ENCODE measurements at regions not wholly inside any gene's neighbourhood (a gene's known extent, or its start where the extent isn't known, plus 50 kb on each side); places are given as distances from the start of the nearest gene placed in this dataset.

DNA sequence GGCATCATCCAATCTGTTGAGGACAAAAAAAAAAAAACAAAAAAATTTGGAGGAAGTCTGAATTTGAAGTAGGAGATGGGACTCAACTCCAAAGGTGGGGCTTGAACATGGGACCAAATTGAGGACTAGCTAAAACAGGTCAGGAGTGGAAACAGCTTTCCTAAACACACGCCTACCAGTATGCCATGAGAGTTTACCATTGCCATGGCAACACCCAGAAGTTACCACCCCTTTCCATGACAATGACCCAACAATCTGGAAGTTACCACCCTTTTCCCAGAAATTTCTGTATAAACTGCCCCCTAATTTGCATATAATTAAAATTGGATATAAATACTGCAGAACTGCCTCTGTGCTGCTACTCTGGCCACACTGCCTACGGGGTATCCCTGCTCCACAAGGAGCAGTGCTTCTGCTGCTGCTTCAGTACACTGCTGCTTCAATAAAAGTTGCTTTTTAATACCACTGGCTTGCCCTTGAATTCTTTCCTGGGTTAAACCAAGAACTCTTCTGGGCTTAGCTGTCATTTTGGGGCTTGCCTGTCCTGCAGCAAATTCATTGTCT lies 73.3 kb upstream of the FSIP2 start (continued):
- TF ChIP-seq PATZ1 (CRISPR knock-in tag; IDR thresholded peaks at IDR 0.05; ENCODE audit: borderline replicate concordance) = no peak
- TF ChIP-seq TCF4 (CRISPR knock-in tag; IDR thresholded peaks at IDR 0.05; ENCODE audit: borderline replicate concordance) = no peak
- TF ChIP-seq PPARA (CRISPR knock-in tag; IDR thresholded peaks at IDR 0.05; ENCODE audit: borderline replicate concordance) = no peak

GRCh38 chr2:185667452-185667851 lies 71.2 kb upstream of the FSIP2 start:
- TF ChIP-seq TOX (CRISPR knock-in tag; IDR thresholded peaks at IDR 0.05; ENCODE audit: borderline replicate concordance) = no peak
- no peak for TF ChIP-seq ISL1 (CRISPR knock-in tag; IDR thresholded peaks at IDR 0.05)
- TF ChIP-seq ESRRG (CRISPR knock-in tag; IDR thresholded peaks at IDR 0.05) = no peak
- TF ChIP-seq, protein P1, sequence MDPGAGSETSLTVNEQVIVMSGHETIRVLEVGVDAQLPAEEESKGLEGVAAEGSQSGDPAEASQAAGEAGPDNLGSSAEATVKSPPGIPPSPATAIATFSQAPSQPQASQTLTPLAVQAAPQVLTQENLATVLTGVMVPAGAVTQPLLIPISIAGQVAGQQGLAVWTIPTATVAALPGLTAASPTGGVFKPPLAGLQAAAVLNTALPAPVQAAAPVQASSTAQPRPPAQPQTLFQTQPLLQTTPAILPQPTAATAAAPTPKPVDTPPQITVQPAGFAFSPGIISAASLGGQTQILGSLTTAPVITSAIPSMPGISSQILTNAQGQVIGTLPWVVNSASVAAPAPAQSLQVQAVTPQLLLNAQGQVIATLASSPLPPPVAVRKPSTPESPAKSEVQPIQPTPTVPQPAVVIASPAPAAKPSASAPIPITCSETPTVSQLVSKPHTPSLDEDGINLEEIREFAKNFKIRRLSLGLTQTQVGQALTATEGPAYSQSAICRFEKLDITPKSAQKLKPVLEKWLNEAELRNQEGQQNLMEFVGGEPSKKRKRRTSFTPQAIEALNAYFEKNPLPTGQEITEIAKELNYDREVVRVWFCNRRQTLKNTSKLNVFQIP (CRISPR knock-in tag; IDR thresholded peaks at IDR 0.05; ENCODE audit: borderline replicate concordance, low read depth) = no peak
- TF ChIP-seq, protein P2, sequence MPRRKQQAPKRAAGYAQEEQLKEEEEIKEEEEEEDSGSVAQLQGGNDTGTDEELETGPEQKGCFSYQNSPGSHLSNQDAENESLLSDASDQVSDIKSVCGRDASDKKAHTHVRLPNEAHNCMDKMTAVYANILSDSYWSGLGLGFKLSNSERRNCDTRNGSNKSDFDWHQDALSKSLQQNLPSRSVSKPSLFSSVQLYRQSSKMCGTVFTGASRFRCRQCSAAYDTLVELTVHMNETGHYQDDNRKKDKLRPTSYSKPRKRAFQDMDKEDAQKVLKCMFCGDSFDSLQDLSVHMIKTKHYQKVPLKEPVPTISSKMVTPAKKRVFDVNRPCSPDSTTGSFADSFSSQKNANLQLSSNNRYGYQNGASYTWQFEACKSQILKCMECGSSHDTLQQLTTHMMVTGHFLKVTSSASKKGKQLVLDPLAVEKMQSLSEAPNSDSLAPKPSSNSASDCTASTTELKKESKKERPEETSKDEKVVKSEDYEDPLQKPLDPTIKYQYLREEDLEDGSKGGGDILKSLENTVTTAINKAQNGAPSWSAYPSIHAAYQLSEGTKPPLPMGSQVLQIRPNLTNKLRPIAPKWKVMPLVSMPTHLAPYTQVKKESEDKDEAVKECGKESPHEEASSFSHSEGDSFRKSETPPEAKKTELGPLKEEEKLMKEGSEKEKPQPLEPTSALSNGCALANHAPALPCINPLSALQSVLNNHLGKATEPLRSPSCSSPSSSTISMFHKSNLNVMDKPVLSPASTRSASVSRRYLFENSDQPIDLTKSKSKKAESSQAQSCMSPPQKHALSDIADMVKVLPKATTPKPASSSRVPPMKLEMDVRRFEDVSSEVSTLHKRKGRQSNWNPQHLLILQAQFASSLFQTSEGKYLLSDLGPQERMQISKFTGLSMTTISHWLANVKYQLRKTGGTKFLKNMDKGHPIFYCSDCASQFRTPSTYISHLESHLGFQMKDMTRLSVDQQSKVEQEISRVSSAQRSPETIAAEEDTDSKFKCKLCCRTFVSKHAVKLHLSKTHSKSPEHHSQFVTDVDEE (CRISPR knock-in tag; IDR thresholded peaks at IDR 0.05) = no peak
- no peak for TF ChIP-seq ZFP3 (CRISPR knock-in tag; IDR thresholded peaks at IDR 0.05)
- TF ChIP-seq SNAI2 (CRISPR knock-in tag; IDR thresholded peaks at IDR 0.05) = no peak
- no peak for TF ChIP-seq ZC3H10 (CRISPR knock-in tag; IDR thresholded peaks at IDR 0.05)
- no peak for TF ChIP-seq ARNTL (CRISPR knock-in tag; IDR thresholded peaks at IDR 0.05; ENCODE audit: borderline replicate concordance, low read depth)
- no peak for TF ChIP-seq ZFP30 (CRISPR knock-in tag; IDR thresholded peaks at IDR 0.05)
- ATAC-seq = no peak

GRCh38 chr2:185668710-185669109 lies 69.9 kb upstream of the FSIP2 start:
- no peak for ATAC-seq
- no peak for TF ChIP-seq ZFP3 (CRISPR knock-in tag; IDR thresholded peaks at IDR 0.05)
- TF ChIP-seq PPARA (CRISPR knock-in tag; IDR thresholded peaks at IDR 0.05; ENCODE audit: borderline replicate concordance) = no peak
- TF ChIP-seq, protein P3, sequence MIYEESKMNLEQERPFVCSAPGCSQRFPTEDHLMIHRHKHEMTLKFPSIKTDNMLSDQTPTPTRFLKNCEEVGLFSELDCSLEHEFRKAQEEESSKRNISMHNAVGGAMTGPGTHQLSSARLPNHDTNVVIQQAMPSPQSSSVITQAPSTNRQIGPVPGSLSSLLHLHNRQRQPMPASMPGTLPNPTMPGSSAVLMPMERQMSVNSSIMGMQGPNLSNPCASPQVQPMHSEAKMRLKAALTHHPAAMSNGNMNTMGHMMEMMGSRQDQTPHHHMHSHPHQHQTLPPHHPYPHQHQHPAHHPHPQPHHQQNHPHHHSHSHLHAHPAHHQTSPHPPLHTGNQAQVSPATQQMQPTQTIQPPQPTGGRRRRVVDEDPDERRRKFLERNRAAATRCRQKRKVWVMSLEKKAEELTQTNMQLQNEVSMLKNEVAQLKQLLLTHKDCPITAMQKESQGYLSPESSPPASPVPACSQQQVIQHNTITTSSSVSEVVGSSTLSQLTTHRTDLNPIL (CRISPR knock-in tag; IDR thresholded peaks at IDR 0.05; ENCODE audit: low read depth) = no peak
- no peak for TF ChIP-seq BACH2 (CRISPR knock-in tag; IDR thresholded peaks at IDR 0.05; ENCODE audit: borderline replicate concordance)
- no peak for TF ChIP-seq TOX (CRISPR knock-in tag; IDR thresholded peaks at IDR 0.05; ENCODE audit: borderline replicate concordance)
- TF ChIP-seq ZC3H10 (CRISPR knock-in tag; IDR thresholded peaks at IDR 0.05) = no peak
- no peak for TF ChIP-seq ZNF565 (CRISPR knock-in tag; conservative IDR thresholded peaks at IDR 0.05; ENCODE audit: low read depth)
- TF ChIP-seq CSRNP3 (CRISPR knock-in tag; IDR thresholded peaks at IDR 0.05) = no peak
- no peak for TF ChIP-seq GLIS3 (CRISPR knock-in tag; IDR thresholded peaks at IDR 0.05)
- TF ChIP-seq TCF4 (CRISPR knock-in tag; IDR thresholded peaks at IDR 0.05; ENCODE audit: borderline replicate concordance) = no peak
- TF ChIP-seq ZNF70 (CRISPR knock-in tag; IDR thresholded peaks at IDR 0.05) = no peak
- TF ChIP-seq ARNTL (CRISPR knock-in tag; IDR thresholded peaks at IDR 0.05; ENCODE audit: borderline replicate concordance, low read depth) = no peak
- TF ChIP-seq ZFP30 (CRISPR knock-in tag; IDR thresholded peaks at IDR 0.05) = no peak
- TF ChIP-seq PATZ1 (CRISPR knock-in tag; IDR thresholded peaks at IDR 0.05; ENCODE audit: borderline replicate concordance) = no peak
- no peak for TF ChIP-seq ISL1 (CRISPR knock-in tag; IDR thresholded peaks at IDR 0.05)
- TF ChIP-seq CSDC2 (CRISPR knock-in tag; IDR thresholded peaks at IDR 0.05) = no peak
- TF ChIP-seq RARB (CRISPR knock-in tag; IDR thresholded peaks at IDR 0.05) = no peak
- no peak for TF ChIP-seq OSR1 (CRISPR knock-in tag; IDR thresholded peaks at IDR 0.05)

Measured in SK-N-SH treated with all-trans-retinoic acid at 6 μM for 48 hours (cell line).